ENCODE measurements at regions not wholly inside any gene's neighbourhood (a gene's known extent, or its start where the extent isn't known, plus 50 kb on each side); places are given as distances from the start of the nearest gene placed in this dataset.

DNA sequence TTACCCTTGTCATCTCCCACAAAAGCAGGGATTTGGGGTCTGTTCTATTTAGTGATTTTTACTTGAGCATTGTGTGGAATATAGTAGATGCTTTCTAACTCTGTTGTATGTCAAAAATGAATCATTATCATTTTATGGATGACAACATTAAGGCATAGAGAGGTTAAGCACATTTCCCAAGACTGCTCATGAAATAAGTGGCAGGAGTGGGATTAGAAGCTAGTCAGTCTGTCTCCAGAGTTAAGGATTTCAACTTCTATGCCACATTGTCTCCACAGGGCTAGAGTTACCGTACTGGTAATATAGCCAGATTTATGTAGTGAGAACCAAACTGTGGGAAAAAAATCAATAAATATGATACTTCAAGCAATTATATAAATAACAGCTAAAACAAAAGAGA lies 170.6 kb upstream of the DCN start:
- no peak for TF ChIP-seq POLR2AphosphoS5 (IDR thresholded peaks at IDR 0.05; ENCODE audit: low read depth)
- TF ChIP-seq, protein P1, sequence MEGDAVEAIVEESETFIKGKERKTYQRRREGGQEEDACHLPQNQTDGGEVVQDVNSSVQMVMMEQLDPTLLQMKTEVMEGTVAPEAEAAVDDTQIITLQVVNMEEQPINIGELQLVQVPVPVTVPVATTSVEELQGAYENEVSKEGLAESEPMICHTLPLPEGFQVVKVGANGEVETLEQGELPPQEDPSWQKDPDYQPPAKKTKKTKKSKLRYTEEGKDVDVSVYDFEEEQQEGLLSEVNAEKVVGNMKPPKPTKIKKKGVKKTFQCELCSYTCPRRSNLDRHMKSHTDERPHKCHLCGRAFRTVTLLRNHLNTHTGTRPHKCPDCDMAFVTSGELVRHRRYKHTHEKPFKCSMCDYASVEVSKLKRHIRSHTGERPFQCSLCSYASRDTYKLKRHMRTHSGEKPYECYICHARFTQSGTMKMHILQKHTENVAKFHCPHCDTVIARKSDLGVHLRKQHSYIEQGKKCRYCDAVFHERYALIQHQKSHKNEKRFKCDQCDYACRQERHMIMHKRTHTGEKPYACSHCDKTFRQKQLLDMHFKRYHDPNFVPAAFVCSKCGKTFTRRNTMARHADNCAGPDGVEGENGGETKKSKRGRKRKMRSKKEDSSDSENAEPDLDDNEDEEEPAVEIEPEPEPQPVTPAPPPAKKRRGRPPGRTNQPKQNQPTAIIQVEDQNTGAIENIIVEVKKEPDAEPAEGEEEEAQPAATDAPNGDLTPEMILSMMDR (IDR thresholded peaks at IDR 0.05; ENCODE audit: insufficient read depth, low read length), result no peak
- TF ChIP-seq, protein P2, sequence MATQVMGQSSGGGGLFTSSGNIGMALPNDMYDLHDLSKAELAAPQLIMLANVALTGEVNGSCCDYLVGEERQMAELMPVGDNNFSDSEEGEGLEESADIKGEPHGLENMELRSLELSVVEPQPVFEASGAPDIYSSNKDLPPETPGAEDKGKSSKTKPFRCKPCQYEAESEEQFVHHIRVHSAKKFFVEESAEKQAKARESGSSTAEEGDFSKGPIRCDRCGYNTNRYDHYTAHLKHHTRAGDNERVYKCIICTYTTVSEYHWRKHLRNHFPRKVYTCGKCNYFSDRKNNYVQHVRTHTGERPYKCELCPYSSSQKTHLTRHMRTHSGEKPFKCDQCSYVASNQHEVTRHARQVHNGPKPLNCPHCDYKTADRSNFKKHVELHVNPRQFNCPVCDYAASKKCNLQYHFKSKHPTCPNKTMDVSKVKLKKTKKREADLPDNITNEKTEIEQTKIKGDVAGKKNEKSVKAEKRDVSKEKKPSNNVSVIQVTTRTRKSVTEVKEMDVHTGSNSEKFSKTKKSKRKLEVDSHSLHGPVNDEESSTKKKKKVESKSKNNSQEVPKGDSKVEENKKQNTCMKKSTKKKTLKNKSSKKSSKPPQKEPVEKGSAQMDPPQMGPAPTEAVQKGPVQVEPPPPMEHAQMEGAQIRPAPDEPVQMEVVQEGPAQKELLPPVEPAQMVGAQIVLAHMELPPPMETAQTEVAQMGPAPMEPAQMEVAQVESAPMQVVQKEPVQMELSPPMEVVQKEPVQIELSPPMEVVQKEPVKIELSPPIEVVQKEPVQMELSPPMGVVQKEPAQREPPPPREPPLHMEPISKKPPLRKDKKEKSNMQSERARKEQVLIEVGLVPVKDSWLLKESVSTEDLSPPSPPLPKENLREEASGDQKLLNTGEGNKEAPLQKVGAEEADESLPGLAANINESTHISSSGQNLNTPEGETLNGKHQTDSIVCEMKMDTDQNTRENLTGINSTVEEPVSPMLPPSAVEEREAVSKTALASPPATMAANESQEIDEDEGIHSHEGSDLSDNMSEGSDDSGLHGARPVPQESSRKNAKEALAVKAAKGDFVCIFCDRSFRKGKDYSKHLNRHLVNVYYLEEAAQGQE (IDR thresholded peaks at IDR 0.05; ENCODE audit: insufficient replicate concordance, low read depth), result no peak
- TF ChIP-seq GABPA (IDR thresholded peaks at IDR 0.05; ENCODE audit: low read depth), result no peak
